Loucy (cell line): ENCODE measurements at regions not wholly inside any gene's neighbourhood (a gene's known extent, or its start where the extent isn't known, plus 50 kb on each side); places are given as distances from the start of the nearest gene placed in this dataset.

Source experiments
- H2AFZ ChIP-seq: fragments of 200-600 bp; sonication (generic); 2 replicates; pipeline ENCODE4 v1.6.0; 2016; ENCODE audit warnings: antibody characterized with exemption, mild to moderate bottlenecking, low read length, moderate library complexity
- H3F3A ChIP-seq: fragments of 200-600 bp; 2 replicates; pipeline ENCODE4 v1.6.0; 2016; ENCODE audit warnings: antibody characterized with exemption, low read depth, mild to moderate bottlenecking
- H3K27me3 ChIP-seq: fragments of 200-600 bp; sonication (generic); 2 replicates; pipeline ENCODE4 v1.6.1; 2014; ENCODE audit warnings: low read length, mild to moderate bottlenecking; ENCODE audit not compliant: insufficient read depth, poor library complexity, severe bottlenecking
- H3K36me3 ChIP-seq: fragments of 200-600 bp; sonication (generic); 2 replicates; pipeline ENCODE4 v1.6.1; 2016; ENCODE audit warnings: low read length; ENCODE audit not compliant: insufficient read depth
- H3K4me1 ChIP-seq: fragments of 200-600 bp; sonication (generic); 2 replicates; pipeline ENCODE4 v1.5.1; 2014; ENCODE audit warnings: low read length, mild to moderate bottlenecking; ENCODE audit not compliant: insufficient read depth, poor library complexity, severe bottlenecking
- H3K4me2 ChIP-seq: fragments of 200-600 bp; sonication (generic); 2 replicates; pipeline ENCODE4 v1.6.0; 2014; ENCODE audit warnings: antibody characterized with exemption, low read length, low read depth, mild to moderate bottlenecking; ENCODE audit not compliant: poor library complexity, severe bottlenecking
- H3K4me3 ChIP-seq: fragments of 200-600 bp; sonication (generic); 2 replicates; pipeline ENCODE4 v1.5.1; 2014; ENCODE audit warnings: low read length, mild to moderate bottlenecking, mixed read lengths; ENCODE audit not compliant: poor library complexity, severe bottlenecking
- H3K79me2 ChIP-seq: fragments of 200-600 bp; sonication (generic); 2 replicates; pipeline ENCODE4 v1.6.1; 2014; ENCODE audit warnings: low read length; ENCODE audit not compliant: insufficient read depth
- H3K9ac ChIP-seq: fragments of 200-600 bp; sonication (generic); 2 replicates; pipeline ENCODE4 v1.6.0; 2014; ENCODE audit warnings: mild to moderate bottlenecking, low read depth, low read length, moderate library complexity; ENCODE audit not compliant: poor library complexity, severe bottlenecking
- H3K9me2 ChIP-seq: fragments of 200-600 bp; sonication (generic); replicated peaks from 2 replicates; pipeline ENCODE4 v1.6.1; 2016; ENCODE audit warnings: low read depth, low read length, mixed read lengths
- H3K9me3 ChIP-seq: fragments of 200-600 bp; sonication (generic); 2 replicates; pipeline ENCODE4 v1.6.1; 2014; ENCODE audit warnings: mild to moderate bottlenecking, antibody characterized with exemption, low read length, low read depth; ENCODE audit not compliant: insufficient read depth
- H4K20me1 ChIP-seq: fragments of 200-600 bp; sonication (generic); 2 replicates; pipeline ENCODE4 v1.6.0; 2014; ENCODE audit warnings: antibody characterized with exemption, low read length, mild to moderate bottlenecking; ENCODE audit not compliant: insufficient read depth, poor library complexity, severe bottlenecking
- CTCF ChIP-seq: fragments of 200-600 bp; sonication (generic); conservative IDR thresholded peaks from 2 replicates; pipeline ENCODE4 v1.5.1; 2014; ENCODE audit warnings: mild to moderate bottlenecking, antibody characterized with exemption, low read length
- EZH2phosphoT487 ChIP-seq: fragments of 200-600 bp; IDR thresholded peaks from 2 replicates; pipeline ENCODE4 v1.6.1; 2018; ENCODE audit warnings: antibody characterized with exemption, mild to moderate bottlenecking, moderate library complexity, borderline replicate concordance

DNA sequence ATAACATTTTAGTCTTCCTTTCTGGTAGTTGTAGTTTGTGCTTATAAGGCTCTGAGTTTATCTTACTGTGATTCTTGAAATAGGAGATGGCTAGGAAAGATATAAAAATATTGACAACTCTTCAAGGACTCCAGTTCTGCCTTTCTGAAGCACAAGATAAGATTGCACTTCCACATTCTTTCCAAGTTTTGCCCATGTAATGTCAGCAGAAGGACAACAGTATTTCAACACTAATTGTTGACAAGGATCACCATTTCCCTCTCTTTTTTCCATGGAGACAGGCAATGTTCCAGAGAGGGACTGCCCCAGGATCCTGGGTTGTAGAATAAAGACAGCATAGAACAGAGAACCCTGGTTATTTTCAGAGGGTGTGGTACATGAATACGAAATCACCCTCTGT, 279.1 kb upstream of the CNTNAP5 start:
- H2AFZ ChIP-seq, result no peak overlapping the region
- H4K20me1 ChIP-seq, result no peaks in the 10 kb centered on the region
- no peak overlapping the region for H3K4me3 ChIP-seq
- H3K9me2 ChIP-seq, result no peaks in the 10 kb centered on the region
- no peaks in the 10 kb centered on the region for H3K79me2 ChIP-seq
- H3K4me1 ChIP-seq, result no peaks in the 10 kb centered on the region
- no peak overlapping the region for H3K4me2 ChIP-seq
- no peaks in the 10 kb centered on the region; the same call in 1 of the 2 replicates for H3F3A ChIP-seq
- no peaks in the 10 kb centered on the region for H3K27me3 ChIP-seq
- no peak overlapping the region for H3K9ac ChIP-seq
- TF ChIP-seq CTCF, result no peak
- TF ChIP-seq EZH2phosphoT487, result no peak
- no peaks in the 10 kb centered on the region for H3K36me3 ChIP-seq
- H3K9me3 ChIP-seq, result no peaks in the 10 kb centered on the region

- Histone ChIP-seq H3K4me1 (no peaks in the 10 kb centered on the region), H3K9me3 (no peaks in the 10 kb centered on the region), H3K36me3 (no peaks in the 10 kb centered on the region), H2AFZ (no peak overlapping the region), H3K27me3 (no peaks in the 10 kb centered on the region), H3K4me2 (no peak overlapping the region), H3K9me2 (no peaks in the 10 kb centered on the region), H3K9ac (no peak overlapping the region), H3K4me3 (no peak overlapping the region), H3F3A (no peaks in the 10 kb centered on the region; the same call in 1 of the 2 replicates), H3K79me2 (no peaks in the 10 kb centered on the region), H4K20me1 (no peaks in the 10 kb centered on the region)
- TF ChIP-seq CTCF, result no peak
- TF ChIP-seq EZH2phosphoT487, result no peak
Observed at GRCh38 chr2:123747326-123747725, 277.8 kb upstream of the CNTNAP5 start.

GRCh38 chr2:123762221-123762620, 262.9 kb upstream of the CNTNAP5 start:
- no peaks in the 10 kb centered on the region for H3K36me3 ChIP-seq
- no peaks in the 10 kb centered on the region for H3K9me2 ChIP-seq
- no peaks in the 10 kb centered on the region for H4K20me1 ChIP-seq

More at GRCh38 chr2:123762221-123762620, 262.9 kb upstream of the CNTNAP5 start:
- Histone ChIP-seq H3K4me3 (no peak overlapping the region), H3K4me2 (no peak overlapping the region), H3F3A (no peaks in the 10 kb centered on the region), H3K9me3 (no peaks in the 10 kb centered on the region), H3K27me3 (no peaks in the 10 kb centered on the region), H3K79me2 (no peaks in the 10 kb centered on the region), H2AFZ (no peak overlapping the region), H3K9ac (no peak overlapping the region), H3K4me1 (peaks cover 5% of the 10 kb centered on the region)
- TF ChIP-seq CTCF, result no peak
- no peak for TF ChIP-seq EZH2phosphoT487
